OCI-LY1 (cell line): ENCODE measurements at regions not wholly inside any gene's neighbourhood (a gene's known extent, or its start where the extent isn't known, plus 50 kb on each side); places are given as distances from the start of the nearest gene placed in this dataset.

ENCODE experiments used
- H2AFZ ChIP-seq: fragments of 200-600 bp; sonication (generic), shearing (Covaris generic); 2 replicates; pipeline ENCODE4 v1.6.0; 2014; ENCODE audit warnings: antibody characterized with exemption, mild to moderate bottlenecking, low read length
- H3F3A ChIP-seq: fragments of 200-600 bp; sonication (generic), shearing (Covaris generic); 2 replicates; pipeline ENCODE4 v1.6.0; 2014; ENCODE audit warnings: mild to moderate bottlenecking, antibody characterized with exemption, low read length, moderate library complexity; ENCODE audit not compliant: insufficient read depth
- H3K27ac ChIP-seq: fragments of 200-600 bp; sonication (generic); 2 replicates; pipeline ENCODE4 v1.5.1; 2014; ENCODE audit warnings: low read length, mixed run types, mild to moderate bottlenecking, low read depth; ENCODE audit not compliant: poor library complexity, severe bottlenecking
- H3K27me3 ChIP-seq: fragments of 200-600 bp; sonication (generic); 2 replicates; pipeline ENCODE4 v1.6.0; 2014; ENCODE audit warnings: antibody characterized with exemption, mild to moderate bottlenecking, low read length, moderate library complexity; ENCODE audit not compliant: insufficient read depth
- H3K36me3 ChIP-seq: fragments of 200-600 bp; sonication (generic); 2 replicates; pipeline ENCODE4 v1.6.1; 2014; ENCODE audit warnings: mild to moderate bottlenecking, antibody characterized with exemption, low read length, moderate library complexity, mixed read lengths; ENCODE audit not compliant: insufficient read depth
- H3K4me1 ChIP-seq: fragments of 200-600 bp; sonication (generic); 2 replicates; pipeline ENCODE4 v1.5.1; 2014; ENCODE audit warnings: mild to moderate bottlenecking, low read length, moderate library complexity; ENCODE audit not compliant: insufficient read depth, severe bottlenecking
- H3K4me2 ChIP-seq: fragments of 200-600 bp; sonication (generic), shearing (Covaris generic); 2 replicates; pipeline ENCODE4 v1.6.1; 2014; ENCODE audit warnings: low read length
- H3K4me3 ChIP-seq: fragments of 200-600 bp; sonication (generic); 2 replicates; pipeline ENCODE4 v1.5.1; 2014; ENCODE audit warnings: low read length, low read depth, mild to moderate bottlenecking, mixed read lengths; ENCODE audit not compliant: poor library complexity, severe bottlenecking
- H3K79me2 ChIP-seq: fragments of 200-600 bp; shearing (Covaris generic); 2 replicates; pipeline ENCODE4 v1.6.1; 2016; ENCODE audit warnings: mixed run types, low read length, mixed read lengths; ENCODE audit not compliant: insufficient read depth
- H3K9ac ChIP-seq: fragments of 200-600 bp; sonication (generic), shearing (Covaris generic); 2 replicates; pipeline ENCODE4 v1.6.1; 2014; ENCODE audit warnings: mild to moderate bottlenecking, low read length, mixed read lengths
- H3K9me2 ChIP-seq: fragments of 200-600 bp; sonication (generic), shearing (Covaris generic); 2 replicates; pipeline ENCODE4 v1.6.1; 2014; ENCODE audit warnings: low read depth, mild to moderate bottlenecking, low read length, mixed read lengths
- H3K9me3 ChIP-seq: fragments of 200-600 bp; shearing (Covaris generic); 2 replicates; pipeline ENCODE4 v1.6.1; 2014; ENCODE audit warnings: low read length, mixed read lengths
- H4K20me1 ChIP-seq: fragments of 200-600 bp; sonication (generic), shearing (Covaris generic); 2 replicates; pipeline ENCODE4 v1.6.0; 2016; ENCODE audit warnings: mild to moderate bottlenecking, low read length; ENCODE audit not compliant: insufficient read depth
- CTCF ChIP-seq: fragments of 200-600 bp; sonication (generic), shearing (Covaris generic); IDR thresholded peaks from 2 replicates; pipeline ENCODE4 v1.5.1; 2017; ENCODE audit warnings: mild to moderate bottlenecking, antibody characterized with exemption, low read length, moderate library complexity, mixed read lengths
- EZH2 ChIP-seq: fragments of 200-600 bp; sonication (generic), shearing (Covaris generic); IDR thresholded peaks from 2 replicates; pipeline ENCODE4 v1.8.0; 2017; ENCODE audit warnings: borderline replicate concordance, mixed run types, mild to moderate bottlenecking, antibody characterized with exemption, low read length, moderate library complexity, mixed read lengths

- H3K4me2 ChIP-seq = no peak overlapping the region
- no peak overlapping the region for H3K9ac ChIP-seq
- no peaks in the 10 kb centered on the region for H3K36me3 ChIP-seq
- no peaks in the 10 kb centered on the region for H3F3A ChIP-seq
- TF ChIP-seq CTCF (no peak), EZH2 (no peak)
- no peaks in the 10 kb centered on the region for H3K4me1 ChIP-seq
- no peaks in the 10 kb centered on the region for H4K20me1 ChIP-seq
- no peaks in the 10 kb centered on the region for H3K9me3 ChIP-seq
- H3K79me2 ChIP-seq = no peaks in the 10 kb centered on the region
- no peaks in the 10 kb centered on the region for H3K9me2 ChIP-seq
- H3K4me3 ChIP-seq = no peak overlapping the region
- no peak overlapping the region for H2AFZ ChIP-seq
- H3K27me3 ChIP-seq = no peaks in the 10 kb centered on the region
- no peak overlapping the region for H3K27ac ChIP-seq
These were observed 50.5 kb upstream of the CHRDL1 start for GRCh38 chrX:110846071-110846470.
